GM18870 (cell line): ENCODE measurements at regions not wholly inside any gene's neighbourhood (a gene's known extent, or its start where the extent isn't known, plus 50 kb on each side); places are given as distances from the start of the nearest gene placed in this dataset.
"Not testable (repeated sequence)": the region's sequence is repeated elsewhere in the genome, so short reads cannot be mapped to it uniquely, and the experiment has no call there.

ENCODE experiments used
- ATAC-seq: cut with Tn5 transposase; IDR thresholded peaks from one replicate; pipeline ENCODE4 v1.9.1; 2021; ENCODE audit warnings: moderate library complexity; ENCODE audit not compliant: unreplicated experiment

DNA sequence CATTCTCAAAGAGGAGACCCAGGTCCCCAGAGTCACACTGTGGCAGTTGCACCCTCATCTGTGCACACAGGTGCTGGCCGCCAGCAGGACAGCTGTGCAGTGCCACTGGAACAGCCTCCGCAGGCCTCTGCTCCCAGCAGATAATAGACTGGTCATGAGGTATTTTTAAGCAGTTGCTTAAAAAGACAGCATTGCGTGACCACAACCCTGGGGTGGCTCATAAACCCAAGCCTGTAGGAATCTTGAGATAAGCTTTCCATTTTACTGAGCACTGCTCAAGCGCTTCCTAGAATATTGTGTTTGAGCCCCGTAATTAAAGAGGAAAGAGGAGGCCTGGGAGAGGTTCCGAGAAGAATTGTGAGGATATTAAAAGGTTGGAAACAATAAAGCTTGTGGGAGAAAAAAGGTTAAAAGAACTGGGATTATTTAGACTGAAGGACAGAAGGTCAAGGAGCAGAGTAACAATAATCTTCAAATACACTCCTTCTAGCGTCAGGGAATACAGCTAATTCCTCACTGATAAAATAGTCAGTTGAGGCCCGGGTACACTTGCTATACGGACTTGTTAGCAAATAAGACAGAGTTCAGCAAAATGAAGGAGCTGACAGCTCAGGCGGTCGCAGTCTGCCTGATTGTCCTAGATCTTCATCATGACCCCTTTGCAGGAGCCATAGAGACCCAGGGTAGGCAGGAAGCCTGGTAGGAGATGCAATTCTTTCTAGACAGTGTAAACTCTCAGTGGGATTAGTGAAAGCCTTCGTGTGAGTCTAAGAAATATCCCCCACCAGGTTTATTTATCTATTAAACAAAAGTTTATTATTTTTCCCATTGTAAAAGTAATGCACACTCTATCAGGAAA lies 86.2 kb upstream of the KIT start:
- ATAC-seq, result no peak

DNA sequence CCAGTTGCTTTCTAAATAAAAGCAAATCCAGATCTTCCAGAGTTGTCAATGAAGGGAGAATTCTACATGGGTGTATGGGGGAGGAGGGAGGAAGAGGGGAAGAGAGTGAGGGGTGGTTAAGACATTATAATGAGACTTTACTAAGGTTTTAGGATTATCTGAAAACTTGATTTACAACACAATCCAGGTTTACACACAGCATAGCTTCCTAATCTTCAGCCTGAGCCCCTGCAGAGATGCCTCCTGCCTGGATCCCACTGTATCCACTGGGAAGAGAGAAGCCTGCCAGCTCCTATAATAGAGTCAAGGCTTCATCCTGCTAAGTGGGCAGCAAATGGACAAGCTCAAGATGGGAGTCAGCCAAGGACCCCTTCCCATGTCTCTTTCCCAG lies 85.6 kb upstream of the KIT start:
- no peak for ATAC-seq

DNA sequence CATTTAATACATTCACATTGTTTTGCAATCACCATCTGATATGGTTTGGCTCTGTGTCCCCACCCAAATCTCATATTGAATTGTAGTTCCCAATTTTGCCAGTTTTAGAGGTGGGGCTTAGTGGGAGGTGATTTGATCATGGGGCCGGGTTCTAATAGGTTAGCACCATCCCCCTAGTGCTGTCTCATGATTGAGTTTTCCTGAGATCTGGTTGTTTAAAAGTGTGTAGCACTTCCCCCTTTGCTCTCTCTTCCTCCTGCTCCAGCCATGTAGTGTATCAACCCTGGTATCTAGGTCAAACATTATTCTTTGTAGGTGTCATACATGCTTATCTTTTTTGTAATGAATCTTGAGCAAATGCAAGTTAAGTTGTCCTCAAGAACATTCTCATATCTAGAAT lies 83.3 kb upstream of the KIT start:
- no peak for ATAC-seq

DNA sequence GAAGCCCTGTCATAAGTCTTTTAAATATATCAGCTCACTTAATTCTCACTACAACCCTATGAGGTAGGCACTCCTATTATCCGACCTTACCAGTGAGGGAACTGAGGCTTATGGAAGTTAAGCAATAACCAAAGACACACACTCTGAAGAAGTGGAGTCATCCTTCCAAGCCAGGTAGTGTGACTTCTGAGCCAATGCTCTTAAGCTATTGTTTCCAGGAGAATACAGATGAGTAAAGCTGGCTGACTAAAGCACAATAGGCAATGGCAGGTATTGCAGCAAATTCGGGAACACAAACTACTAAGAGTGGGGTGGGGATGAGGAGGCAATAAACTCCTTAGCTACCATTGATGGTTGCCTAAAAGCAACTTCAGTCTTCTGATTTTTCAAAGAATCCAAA lies 81.8 kb upstream of the KIT start:
- no peak for ATAC-seq

DNA sequence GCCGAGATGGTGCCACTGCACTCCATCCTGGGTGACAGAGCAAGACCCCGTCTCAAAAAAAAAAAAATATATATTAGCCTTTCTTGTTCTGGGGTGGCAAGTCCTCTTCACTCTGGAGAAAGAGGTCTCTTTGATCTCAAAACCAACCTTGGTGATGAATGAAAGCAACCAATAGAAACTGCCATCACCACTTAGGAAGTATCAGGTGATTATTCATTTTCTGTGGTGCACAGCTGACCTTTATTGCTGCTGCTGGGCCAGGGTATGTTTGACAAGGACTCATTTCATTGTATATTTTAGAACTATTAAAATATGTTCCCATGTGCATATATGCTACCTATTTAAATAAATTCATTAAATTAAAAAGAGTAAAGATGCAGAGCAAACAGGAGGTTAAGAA lies 76.0 kb upstream of the KIT start:
- ATAC-seq, result no peak

DNA sequence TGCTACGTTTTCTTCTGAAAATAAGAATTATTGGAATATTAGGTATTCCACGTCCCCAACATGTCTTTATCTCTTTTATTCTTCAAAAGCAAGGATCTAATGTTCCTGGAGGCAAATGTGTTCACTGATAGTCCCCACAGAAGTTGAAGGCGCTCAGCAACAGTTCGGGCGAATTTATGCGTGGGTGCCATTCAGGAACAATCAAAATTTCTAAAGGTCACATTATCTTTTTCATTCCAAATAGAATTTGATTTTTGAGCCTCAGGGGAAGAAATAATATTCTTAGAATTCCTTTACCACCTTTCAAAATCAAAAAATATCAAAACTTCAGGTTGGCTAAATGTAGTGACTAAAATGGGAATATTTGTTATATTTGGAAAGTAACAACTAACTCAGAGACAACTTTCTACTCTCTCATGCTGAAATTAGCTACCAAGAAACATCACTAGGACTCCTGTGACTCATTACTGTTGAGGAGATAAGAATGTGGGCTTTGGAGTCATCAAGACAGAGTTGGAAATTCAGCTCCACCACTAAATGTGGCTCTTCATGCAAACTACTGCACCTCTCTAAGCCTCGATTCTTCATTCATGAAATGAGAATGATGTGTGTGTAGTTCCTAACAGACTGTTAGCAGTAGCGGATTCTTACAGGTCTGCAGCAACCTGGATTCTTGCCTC lies 72.3 kb upstream of the KIT start:
- ATAC-seq, result no peak

DNA sequence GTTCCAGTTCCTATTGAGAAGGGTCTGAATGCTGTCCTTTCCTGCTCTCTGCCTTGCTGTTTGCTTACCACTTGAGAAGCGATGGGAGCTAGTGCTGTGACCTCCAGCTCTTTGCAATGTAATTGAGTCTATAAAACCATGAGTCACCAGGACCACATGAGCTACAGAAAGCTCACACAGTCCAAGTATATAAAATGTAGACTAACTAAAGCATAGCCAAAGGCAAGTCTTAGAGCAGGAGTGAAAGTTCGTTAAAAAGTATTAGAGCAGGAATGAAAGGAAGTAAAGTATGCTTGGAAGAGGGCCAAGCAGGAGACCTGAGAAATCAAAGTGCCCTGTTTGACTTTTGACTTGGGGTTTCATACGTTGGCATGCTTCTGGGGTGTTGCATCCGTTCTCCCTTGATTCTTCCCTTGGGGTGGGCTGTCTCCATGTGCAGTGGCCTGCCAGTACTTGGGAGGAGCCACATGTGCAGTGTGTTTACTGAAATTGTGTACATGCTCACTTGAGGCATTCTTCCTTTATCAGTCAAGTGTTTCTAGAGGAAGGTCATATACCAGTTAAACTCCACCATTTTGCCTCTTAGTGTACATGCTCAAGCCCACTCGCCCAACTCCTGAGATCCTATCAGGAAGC lies 71.3 kb upstream of the KIT start:
- ATAC-seq, result no peak

DNA sequence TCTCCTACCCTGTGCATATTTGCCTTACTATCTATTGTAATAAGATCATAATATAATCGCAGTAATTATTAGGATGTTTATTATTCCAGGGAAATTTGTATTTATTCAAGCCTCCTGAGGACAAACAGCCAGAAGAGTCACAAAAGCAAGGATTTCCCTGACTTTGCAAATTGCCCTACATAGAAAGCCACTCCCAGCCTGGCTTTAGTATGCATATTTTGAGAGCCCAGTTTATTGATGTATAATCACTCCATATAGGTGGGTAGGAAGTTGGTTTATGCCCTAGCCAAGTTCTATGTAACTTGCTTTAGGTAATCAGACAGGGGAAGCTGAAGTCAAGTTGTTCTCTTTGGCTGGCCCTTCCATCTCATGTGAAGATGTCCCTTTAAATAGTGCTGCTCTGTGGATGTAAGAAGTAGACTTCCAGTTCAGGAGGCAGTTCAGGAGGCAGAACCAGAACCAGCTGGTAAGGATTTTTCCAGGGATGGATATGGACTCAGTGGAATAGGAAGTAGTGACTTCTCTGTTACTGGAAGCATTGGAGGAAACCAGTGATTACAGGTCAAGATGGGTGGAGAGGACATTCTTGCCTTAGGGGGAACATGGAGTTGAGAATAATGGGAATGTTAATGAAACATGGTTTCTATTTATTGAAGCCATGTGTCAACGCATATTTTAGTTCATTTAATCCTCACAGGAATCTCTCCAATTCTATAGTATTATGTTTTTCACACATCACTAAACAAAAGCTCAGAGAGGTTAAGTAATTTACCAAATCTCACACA lies 70.5 kb upstream of the KIT start:
- ATAC-seq, result no peak

DNA sequence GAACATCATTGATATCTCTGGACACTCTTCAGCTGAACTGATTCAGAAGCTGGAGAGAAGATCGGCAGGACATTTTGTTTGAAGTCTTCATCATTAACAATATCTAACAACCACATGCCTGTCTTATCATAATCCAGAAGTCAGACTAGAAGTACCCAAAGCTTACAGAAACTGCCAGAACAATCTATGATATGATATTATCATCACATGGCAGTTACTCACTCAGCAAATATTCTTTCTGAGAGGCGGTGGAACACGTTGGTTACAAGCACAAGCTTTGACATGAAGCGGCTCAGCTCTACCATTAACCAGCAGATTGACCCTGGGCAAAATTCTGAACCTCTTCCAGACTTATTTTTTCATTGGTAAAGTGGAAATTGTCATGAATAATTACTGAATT lies 69.4 kb upstream of the KIT start:
- no peak for ATAC-seq

DNA sequence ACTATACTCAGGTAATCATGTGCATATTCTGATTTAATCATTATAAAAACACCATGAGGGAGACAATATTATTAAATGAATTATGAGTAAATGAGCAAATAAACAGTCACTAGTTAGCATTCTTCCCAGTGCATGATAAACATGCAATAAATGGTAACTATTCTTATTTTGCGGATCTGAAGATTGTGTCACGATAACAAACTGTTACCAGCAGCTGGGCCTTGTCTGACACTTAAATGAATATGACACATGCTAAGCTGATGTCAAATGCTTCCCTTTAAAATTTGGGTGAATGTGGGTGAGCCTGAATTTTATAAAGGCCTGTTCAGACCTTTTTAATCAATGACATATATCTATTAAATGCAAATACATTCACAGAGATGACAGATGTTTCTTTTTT lies 68.2 kb upstream of the KIT start:
- no peak for ATAC-seq

DNA sequence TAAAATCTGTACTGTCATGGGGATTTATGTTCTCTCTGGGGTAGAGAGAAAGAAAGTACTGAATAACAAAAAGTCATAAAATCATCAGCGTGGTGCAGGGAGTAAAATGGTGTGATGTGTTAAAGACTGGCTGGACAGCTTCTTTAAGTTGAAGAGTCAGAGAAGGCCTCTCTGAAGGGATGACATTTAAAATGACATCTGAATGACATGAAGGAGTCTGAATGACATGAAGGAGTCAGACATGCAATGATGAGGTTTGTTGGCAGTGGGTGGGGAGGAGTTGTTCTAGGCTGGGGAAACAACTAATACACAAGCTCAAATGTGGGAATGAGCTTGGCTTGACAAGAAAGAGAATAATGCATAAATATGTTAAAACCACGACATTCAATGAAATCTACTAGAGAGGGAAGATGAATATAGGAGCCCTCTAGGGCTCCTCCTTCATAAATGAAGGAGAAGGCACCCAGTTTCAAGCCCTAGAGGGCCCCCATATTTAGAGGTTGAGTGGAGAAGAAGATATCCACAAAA lies 63.9 kb upstream of the KIT start:
- no peak for ATAC-seq

DNA sequence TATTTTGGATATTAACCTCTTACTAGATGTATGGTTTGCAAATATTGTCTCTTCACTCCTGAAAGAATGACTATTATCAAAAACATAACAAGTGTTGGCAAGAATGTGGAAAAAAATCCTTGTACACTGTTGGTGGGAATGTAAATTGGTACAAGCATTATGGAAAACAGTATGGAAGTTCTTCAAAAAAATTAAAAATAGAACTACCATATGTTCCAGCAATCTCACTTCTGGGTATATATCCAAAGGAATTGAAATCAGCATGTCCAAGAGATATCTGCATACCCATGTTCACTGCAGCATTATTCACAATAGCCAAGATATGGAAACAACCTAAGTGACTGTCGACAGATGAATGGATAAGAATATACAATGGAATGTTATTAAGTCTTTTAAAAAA lies 61.6 kb upstream of the KIT start:
- ATAC-seq, result no peak

DNA sequence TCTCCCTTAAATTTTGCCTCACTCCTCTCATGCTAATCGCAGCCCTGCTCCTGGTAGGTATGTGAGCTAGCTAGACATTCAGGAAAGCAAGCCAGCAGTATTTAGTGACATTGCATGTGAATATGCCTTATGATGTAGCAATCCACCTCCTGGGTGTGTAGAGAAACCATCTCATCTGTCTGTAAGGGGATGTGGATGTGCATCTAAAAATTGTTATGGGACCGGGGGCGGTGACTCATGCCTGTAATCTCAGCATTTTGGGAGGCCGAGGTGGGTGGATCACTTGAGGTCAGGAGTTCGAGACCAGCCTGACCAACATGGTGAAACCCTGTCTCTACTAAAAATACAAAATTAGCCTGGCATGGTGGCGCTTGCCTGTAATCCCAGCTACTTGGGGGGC lies 60.1 kb upstream of the KIT start:
- not testable (repeated sequence) for ATAC-seq

DNA sequence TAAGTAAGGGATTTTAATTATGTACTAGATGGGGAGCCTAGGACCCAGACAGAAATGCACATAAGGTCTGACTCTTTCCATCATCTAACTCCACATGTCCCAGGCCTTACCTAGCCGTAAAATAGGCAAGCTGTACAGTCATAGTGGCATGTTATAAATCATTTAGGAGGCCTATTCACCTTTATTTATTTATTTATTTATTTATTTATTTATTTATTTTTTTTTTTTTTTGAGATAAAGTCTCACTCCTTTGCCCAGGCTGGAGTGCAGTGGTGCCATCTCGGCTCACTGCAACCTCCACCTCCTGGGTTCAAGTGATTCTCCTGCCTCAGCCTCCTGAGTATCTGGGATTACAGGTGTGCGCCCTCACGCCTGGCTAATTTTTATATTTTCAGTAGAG lies 55.6 kb upstream of the KIT start:
- not testable (repeated sequence) for ATAC-seq

DNA sequence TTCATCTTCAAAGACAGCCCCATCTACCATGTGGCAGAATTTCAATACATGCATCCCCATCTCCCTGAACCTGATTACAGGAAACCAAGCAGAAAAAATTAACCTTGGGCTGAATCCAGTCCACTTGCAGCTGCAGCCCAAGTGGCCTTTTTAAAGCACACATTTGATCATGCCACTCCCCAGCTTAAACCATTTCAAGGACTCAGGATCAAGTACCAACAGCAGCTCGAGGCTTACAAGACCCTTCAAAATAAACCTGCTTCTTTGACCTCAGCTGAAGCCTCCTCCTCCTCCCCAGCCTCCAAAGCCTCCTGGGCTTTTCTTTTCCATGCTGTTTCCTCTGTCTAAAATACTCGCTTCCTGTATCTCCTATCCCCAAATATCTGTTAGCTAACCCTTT lies 50.7 kb upstream of the KIT start:
- ATAC-seq, result no peak

DNA sequence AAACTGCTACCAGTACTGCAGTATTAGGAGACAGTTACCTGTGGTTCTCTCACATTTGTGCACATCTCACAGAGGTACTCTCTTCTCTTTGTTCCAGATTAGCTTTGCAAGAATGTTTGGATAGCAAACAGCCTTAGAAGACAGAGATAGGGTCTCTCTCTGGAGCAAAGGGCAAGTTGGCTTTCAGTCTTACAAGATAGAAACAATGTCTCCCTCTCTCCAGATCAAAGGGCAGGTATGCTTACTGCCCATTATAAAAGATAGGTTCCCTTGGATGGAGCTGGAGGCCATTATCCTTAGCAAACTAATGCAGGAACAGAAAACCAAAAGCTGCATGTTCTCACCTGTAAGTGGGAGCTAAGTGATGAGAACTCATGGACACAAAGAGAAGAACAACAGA lies 50.2 kb upstream of the KIT start:
- no peak for ATAC-seq
